ENCODE measurements at regions not wholly inside any gene's neighbourhood (a gene's known extent, or its start where the extent isn't known, plus 50 kb on each side); places are given as distances from the start of the nearest gene placed in this dataset.

- no peak for TF ChIP-seq ZNF737 (CRISPR knock-in tag; IDR thresholded peaks at IDR 0.05; ENCODE audit: borderline replicate concordance)
- peak; percentile 45; the same call in 1 of the 3 replicates for TF ChIP-seq MXI1 (IDR thresholded peaks at IDR 0.05; ENCODE audit: borderline replicate concordance, low read depth, low read length)
- TF ChIP-seq, protein P1, sequence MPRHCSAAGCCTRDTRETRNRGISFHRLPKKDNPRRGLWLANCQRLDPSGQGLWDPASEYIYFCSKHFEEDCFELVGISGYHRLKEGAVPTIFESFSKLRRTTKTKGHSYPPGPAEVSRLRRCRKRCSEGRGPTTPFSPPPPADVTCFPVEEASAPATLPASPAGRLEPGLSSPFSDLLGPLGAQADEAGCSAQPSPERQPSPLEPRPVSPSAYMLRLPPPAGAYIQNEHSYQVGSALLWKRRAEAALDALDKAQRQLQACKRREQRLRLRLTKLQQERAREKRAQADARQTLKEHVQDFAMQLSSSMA (CRISPR knock-in tag; IDR thresholded peaks at IDR 0.05): no peak
- TF ChIP-seq ZNF570 (CRISPR knock-in tag; IDR thresholded peaks at IDR 0.05; ENCODE audit: borderline replicate concordance): no peak
- TF ChIP-seq ZNF512B (CRISPR knock-in tag; IDR thresholded peaks at IDR 0.05; ENCODE audit: borderline replicate concordance): no peak
- no peak for TF ChIP-seq MIER3 (CRISPR knock-in tag; IDR thresholded peaks at IDR 0.05; ENCODE audit: borderline replicate concordance)
- TF ChIP-seq RARA (CRISPR knock-in tag; IDR thresholded peaks at IDR 0.05): peak; percentile 87
- no peak for TF ChIP-seq SCMH1 (CRISPR knock-in tag; IDR thresholded peaks at IDR 0.05; ENCODE audit: borderline replicate concordance)
- no peak for TF ChIP-seq TCF7L2 (IDR thresholded peaks at IDR 0.05; ENCODE audit: low read depth, low read length)
- peak; percentile 86 for TF ChIP-seq FOXO1 (CRISPR knock-in tag; IDR thresholded peaks at IDR 0.05)
- TF ChIP-seq ZNF605 (CRISPR knock-in tag; IDR thresholded peaks at IDR 0.05): no peak
- no peak for TF ChIP-seq YEATS2 (CRISPR knock-in tag; IDR thresholded peaks at IDR 0.05; ENCODE audit: borderline replicate concordance)
- no peak for TF ChIP-seq ZNF207 (IDR thresholded peaks at IDR 0.05; ENCODE audit: borderline replicate concordance)
- TF ChIP-seq FOXA3 (CRISPR knock-in tag; IDR thresholded peaks at IDR 0.05): peak; percentile 90
- TF ChIP-seq ARHGAP35 (CRISPR knock-in tag; IDR thresholded peaks at IDR 0.05; ENCODE audit: borderline replicate concordance): no peak
- peak; percentile 41; the same call in 1 of the 2 replicates for TF ChIP-seq MLX (CRISPR knock-in tag; IDR thresholded peaks at IDR 0.05)
- TF ChIP-seq MED8 (CRISPR knock-in tag; IDR thresholded peaks at IDR 0.05; ENCODE audit: insufficient replicate concordance): no peak
- no peak for TF ChIP-seq ZFAT (CRISPR knock-in tag; conservative IDR thresholded peaks at IDR 0.05)
- TF ChIP-seq FOSL1 (CRISPR knock-in tag; IDR thresholded peaks at IDR 0.05; ENCODE audit: borderline replicate concordance): no peak
- TF ChIP-seq HDAC2 (CRISPR knock-in tag; IDR thresholded peaks at IDR 0.05): peak; percentile 60; the same call in 1 of the 2 replicates
- no peak for TF ChIP-seq ZNF7 (CRISPR knock-in tag; IDR thresholded peaks at IDR 0.05)
- TF ChIP-seq ZNF530 (CRISPR knock-in tag; IDR thresholded peaks at IDR 0.05; ENCODE audit: low read depth): no peak
- TF ChIP-seq KDM4B (CRISPR knock-in tag; IDR thresholded peaks at IDR 0.05): no peak
- peak; percentile 71 for TF ChIP-seq RFX3 (CRISPR knock-in tag; IDR thresholded peaks at IDR 0.05)
- TF ChIP-seq, protein P2, sequence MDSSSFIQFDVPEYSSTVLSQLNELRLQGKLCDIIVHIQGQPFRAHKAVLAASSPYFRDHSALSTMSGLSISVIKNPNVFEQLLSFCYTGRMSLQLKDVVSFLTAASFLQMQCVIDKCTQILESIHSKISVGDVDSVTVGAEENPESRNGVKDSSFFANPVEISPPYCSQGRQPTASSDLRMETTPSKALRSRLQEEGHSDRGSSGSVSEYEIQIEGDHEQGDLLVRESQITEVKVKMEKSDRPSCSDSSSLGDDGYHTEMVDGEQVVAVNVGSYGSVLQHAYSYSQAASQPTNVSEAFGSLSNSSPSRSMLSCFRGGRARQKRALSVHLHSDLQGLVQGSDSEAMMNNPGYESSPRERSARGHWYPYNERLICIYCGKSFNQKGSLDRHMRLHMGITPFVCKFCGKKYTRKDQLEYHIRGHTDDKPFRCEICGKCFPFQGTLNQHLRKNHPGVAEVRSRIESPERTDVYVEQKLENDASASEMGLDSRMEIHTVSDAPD (CRISPR knock-in tag; IDR thresholded peaks at IDR 0.05): no peak
- no peak for TF ChIP-seq SYNCRIP (IDR thresholded peaks at IDR 0.05; ENCODE audit: insufficient read depth, low read depth, low read length)
- no peak for TF ChIP-seq NFKB2 (CRISPR knock-in tag; IDR thresholded peaks at IDR 0.05; ENCODE audit: borderline replicate concordance)
These were observed 299.2 kb downstream of the TDRD15 start (continued) for GRCh38 chr2:21422724-21423522.

Measured in HepG2 (cell line).